ENCODE measurements at regions not wholly inside any gene's neighbourhood (a gene's known extent, or its start where the extent isn't known, plus 50 kb on each side); places are given as distances from the start of the nearest gene placed in this dataset.
A peak's percentile ranks its signal among the peaks of the same experiment; 100 is the strongest.

GRCh38 chr4:55184600-55185523 is 59.5 kb upstream of the KDR start:
- no peak for TF ChIP-seq EZH2 (IDR thresholded peaks at IDR 0.05; ENCODE audit: borderline replicate concordance, low read depth, low read length, poor library complexity, severe bottlenecking)
- peak; percentile 47 for TF ChIP-seq CTCF (conservative IDR thresholded peaks at IDR 0.05; ENCODE audit: low read depth, low read length)
- no TSS peak for BruUV-seq (replicated peaks)
- Histone ChIP-seq H3K36me3 (ENCODE audit: insufficient read depth, low read length, poor library complexity, severe bottlenecking) (no peaks in the 10 kb centered on the region), H3K4me3 (ENCODE audit: low read depth, low read length, poor library complexity, severe bottlenecking) (no peak overlapping the region), H3K27me3 (replicated peaks; ENCODE audit: insufficient read depth, low read depth, low read length, poor library complexity) (no peaks in the 10 kb centered on the region), H3K4me1 (ENCODE audit: insufficient read depth, low read length, poor library complexity, severe bottlenecking) (no peaks in the 10 kb centered on the region), H3K27ac (ENCODE audit: low read depth, low read length, poor library complexity, severe bottlenecking) (no peak overlapping the region), H3K9me3 (ENCODE audit: low read depth, low read length, poor library complexity, severe bottlenecking) (no peaks in the 10 kb centered on the region)
- POLR2A ChIA-PET (ENCODE audit: low non-redundant PET): no interaction called here
- CTCF ChIA-PET: no interaction called here
- intact Hi-C loops (cut with micrococcal nuclease; ENCODE audit: unreplicated experiment): no loop called here
- no peak for DNase-seq (ENCODE audit: low spot score)

- POLR2A ChIA-PET (ENCODE audit: low non-redundant PET): no interaction called here
- no peaks in the 10 kb centered on the region for H3K27me3 ChIP-seq (replicated peaks; ENCODE audit: insufficient read depth, low read depth, low read length, poor library complexity)
- no peak for DNase-seq (ENCODE audit: low spot score)
- H3K36me3 ChIP-seq (ENCODE audit: insufficient read depth, low read length, poor library complexity, severe bottlenecking): no peaks in the 10 kb centered on the region
- H3K4me1 ChIP-seq (ENCODE audit: insufficient read depth, low read length, poor library complexity, severe bottlenecking): no peaks in the 10 kb centered on the region
- H3K27ac ChIP-seq (ENCODE audit: low read depth, low read length, poor library complexity, severe bottlenecking): no peak overlapping the region
- no TSS peak for BruUV-seq (replicated peaks)
- intact Hi-C loops (cut with micrococcal nuclease; ENCODE audit: unreplicated experiment): no loop called here
- CTCF ChIA-PET: no interaction called here
- no peak overlapping the region for H3K4me3 ChIP-seq (ENCODE audit: low read depth, low read length, poor library complexity, severe bottlenecking)
- TF ChIP-seq CTCF (conservative IDR thresholded peaks at IDR 0.05; ENCODE audit: low read depth, low read length) (0 out of 2 replicates have a peak, but pooled peaks have one; percentile 14), EZH2 (IDR thresholded peaks at IDR 0.05; ENCODE audit: borderline replicate concordance, low read depth, low read length, poor library complexity, severe bottlenecking) (no peak)
- H3K9me3 ChIP-seq (ENCODE audit: low read depth, low read length, poor library complexity, severe bottlenecking): no peaks in the 10 kb centered on the region
These were observed 60.7 kb upstream of the KDR start for GRCh38 chr4:55186123-55186522.

- H3K27me3 ChIP-seq (replicated peaks; ENCODE audit: insufficient read depth, low read depth, low read length, poor library complexity): no peaks in the 10 kb centered on the region
- no TSS peak for BruUV-seq (replicated peaks)
- no peaks in the 10 kb centered on the region for H3K36me3 ChIP-seq (ENCODE audit: insufficient read depth, low read length, poor library complexity, severe bottlenecking)
- CTCF ChIA-PET: no interaction called here
- TF ChIP-seq CTCF (conservative IDR thresholded peaks at IDR 0.05; ENCODE audit: low read depth, low read length) (no peak), EZH2 (IDR thresholded peaks at IDR 0.05; ENCODE audit: borderline replicate concordance, low read depth, low read length, poor library complexity, severe bottlenecking) (no peak)
- H3K27ac ChIP-seq (ENCODE audit: low read depth, low read length, poor library complexity, severe bottlenecking): no peak overlapping the region
- intact Hi-C loops (cut with micrococcal nuclease; ENCODE audit: unreplicated experiment): no loop called here
- no peak for DNase-seq (ENCODE audit: low spot score)
- no peaks in the 10 kb centered on the region for H3K4me1 ChIP-seq (ENCODE audit: insufficient read depth, low read length, poor library complexity, severe bottlenecking)
- no peaks in the 10 kb centered on the region for H3K9me3 ChIP-seq (ENCODE audit: low read depth, low read length, poor library complexity, severe bottlenecking)
- no peak overlapping the region for H3K4me3 ChIP-seq (ENCODE audit: low read depth, low read length, poor library complexity, severe bottlenecking)
- POLR2A ChIA-PET (ENCODE audit: low non-redundant PET): no interaction called here
These were observed 61.3 kb upstream of the KDR start for GRCh38 chr4:55186700-55187099.

All from A673 (cell line).